Right ventricle myocardium inferior (tissue), 1 donor: ENCODE measurements at regions not wholly inside any gene's neighbourhood (a gene's known extent, or its start where the extent isn't known, plus 50 kb on each side); places are given as distances from the start of the nearest gene placed in this dataset.

Experiments
- ATAC-seq: fragments of 200-7000 bp; cut with Tn5 transposase; one replicate; pipeline ENCODE4 v1.9.1; 2020; ENCODE audit warnings: mild to moderate bottlenecking, moderate library complexity
- DNase-seq: peaks from one replicate; pipeline ENCODE4 v3.0.0; 2021; ENCODE audit errors: missing footprints
- intact Hi-C: fragments of 100-400 bp; cut with DNase I; formaldehyde crosslinking; loops from one replicate; pipeline ENCODE4 v1.11.0; 2022
- donor health status: DM: no; HTN: yes; CAD: no; lungs with severe emphysema.

- no peak for DNase-seq
- ATAC-seq, result no peak
- intact Hi-C loops, result no loop called here
Measured at GRCh38 chr13:42658019-42658418, 84.1 kb downstream of the TNFSF11 start.

- intact Hi-C loops, result loop anchor here (2.0 to 10.0 kb wide), 3 partner anchors 152 to 472 kb away; no protein-coding TSS in a partner anchor
- ATAC-seq (no peak), DNase-seq (no peak)
Measured at GRCh38 chr13:42660333-42660965, 86.5 kb downstream of the TNFSF11 start.

GRCh38 chr13:42667638-42668037 is 93.7 kb downstream of the TNFSF11 start:
- DNase-seq (no peak), ATAC-seq (no peak)
- intact Hi-C loops, result loop anchor here (10.0 kb wide), 1 partner anchor 297 kb away; no protein-coding TSS in a partner anchor

GRCh38 chr13:42671502-42671901 is 97.5 kb downstream of the TNFSF11 start:
- peak; percentile 54 for ATAC-seq
- intact Hi-C loops, result no loop called here

GRCh38 chr13:42673677-42674076 is 99.7 kb downstream of the TNFSF11 start:
- intact Hi-C loops, result no loop called here
- ATAC-seq (no peak), DNase-seq (no peak)

More at GRCh38 chr13:42671502-42671901, 97.5 kb downstream of the TNFSF11 start:
- DNase-seq, result no peak

GRCh38 chr13:42680748-42681147 is 100.6 kb upstream of the FAM216B start:
- intact Hi-C loops, result no loop called here
- DNase-seq (no peak), ATAC-seq (no peak)

- intact Hi-C loops, result no loop called here
- ATAC-seq, result no peak
- DNase-seq, result no peak
Measured at GRCh38 chr13:42681326-42682100, 99.9 kb upstream of the FAM216B start.

GRCh38 chr13:42684226-42684625 is 97.2 kb upstream of the FAM216B start:
- ATAC-seq (no peak), DNase-seq (no peak)
- intact Hi-C loops, result no loop called here

- DNase-seq (no peak), ATAC-seq (no peak)
- intact Hi-C loops, result no loop called here
Measured at GRCh38 chr13:42685751-42686150, 95.6 kb upstream of the FAM216B start.

- DNase-seq (no peak), ATAC-seq (no peak)
- intact Hi-C loops, result no loop called here
Measured at GRCh38 chr13:42686165-42686564, 95.2 kb upstream of the FAM216B start.

- no peak for DNase-seq
- intact Hi-C loops, result no loop called here
- no peak for ATAC-seq
Measured at GRCh38 chr13:42688821-42689220, 92.6 kb upstream of the FAM216B start.

- intact Hi-C loops, result no loop called here
- ATAC-seq (no peak), DNase-seq (no peak)
Measured at GRCh38 chr13:42696191-42696590, 85.2 kb upstream of the FAM216B start.

GRCh38 chr13:42699912-42700311 is 81.5 kb upstream of the FAM216B start:
- no peak for ATAC-seq

GRCh38 chr13:42702716-42703115 is 78.7 kb upstream of the FAM216B start:
- ATAC-seq (peak; percentile 27), DNase-seq (no peak)
- intact Hi-C loops, result no loop called here

More at GRCh38 chr13:42699912-42700311, 81.5 kb upstream of the FAM216B start:
- intact Hi-C loops, result no loop called here
- DNase-seq, result no peak

- intact Hi-C loops, result no loop called here
- DNase-seq (no peak), ATAC-seq (no peak)
Measured at GRCh38 chr13:42703740-42704139, 77.6 kb upstream of the FAM216B start.

- DNase-seq, result no peak
- intact Hi-C loops, result no loop called here
- ATAC-seq, result no peak
Measured at GRCh38 chr13:42706286-42706685, 75.1 kb upstream of the FAM216B start.

GRCh38 chr13:42707048-42707447 is 74.3 kb upstream of the FAM216B start:
- intact Hi-C loops, result no loop called here
- DNase-seq (no peak), ATAC-seq (no peak)

GRCh38 chr13:42707586-42707985 is 73.8 kb upstream of the FAM216B start:
- no peak for DNase-seq
- intact Hi-C loops, result no loop called here
- no peak for ATAC-seq

GRCh38 chr13:42708391-42708790 is 73.0 kb upstream of the FAM216B start:
- ATAC-seq (peak; percentile 61), DNase-seq (no peak)
- intact Hi-C loops, result no loop called here

GRCh38 chr13:42709276-42709675 is 72.1 kb upstream of the FAM216B start:
- ATAC-seq (no peak), DNase-seq (no peak)
- intact Hi-C loops, result no loop called here
